ENCODE measurements at regions not wholly inside any gene's neighbourhood (a gene's known extent, or its start where the extent isn't known, plus 50 kb on each side); places are given as distances from the start of the nearest gene placed in this dataset.

DNA sequence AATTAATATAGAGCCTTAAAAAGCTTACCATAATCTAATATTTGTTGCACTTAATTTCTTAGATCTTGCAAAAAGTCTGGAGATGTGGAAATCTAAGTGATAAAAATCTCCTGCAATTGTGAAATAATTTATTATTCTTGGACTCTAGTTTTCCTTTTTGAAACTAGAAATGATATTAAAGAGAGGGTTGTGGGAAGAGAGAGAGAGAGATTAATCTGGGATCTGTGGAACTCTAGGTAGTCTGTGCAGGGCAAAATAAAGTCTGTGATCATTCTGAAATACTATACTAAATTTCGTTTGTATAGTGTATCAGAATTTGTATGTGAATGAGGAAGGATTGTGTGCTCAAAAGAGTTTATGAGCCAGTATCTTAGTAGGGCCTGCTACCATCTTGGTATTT, 692.3 kb downstream of the RWDD3 start:
- TF ChIP-seq, protein P1, sequence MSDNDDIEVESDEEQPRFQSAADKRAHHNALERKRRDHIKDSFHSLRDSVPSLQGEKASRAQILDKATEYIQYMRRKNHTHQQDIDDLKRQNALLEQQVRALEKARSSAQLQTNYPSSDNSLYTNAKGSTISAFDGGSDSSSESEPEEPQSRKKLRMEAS (IDR thresholded peaks at IDR 0.05), result no peak
- TF ChIP-seq, protein P2, sequence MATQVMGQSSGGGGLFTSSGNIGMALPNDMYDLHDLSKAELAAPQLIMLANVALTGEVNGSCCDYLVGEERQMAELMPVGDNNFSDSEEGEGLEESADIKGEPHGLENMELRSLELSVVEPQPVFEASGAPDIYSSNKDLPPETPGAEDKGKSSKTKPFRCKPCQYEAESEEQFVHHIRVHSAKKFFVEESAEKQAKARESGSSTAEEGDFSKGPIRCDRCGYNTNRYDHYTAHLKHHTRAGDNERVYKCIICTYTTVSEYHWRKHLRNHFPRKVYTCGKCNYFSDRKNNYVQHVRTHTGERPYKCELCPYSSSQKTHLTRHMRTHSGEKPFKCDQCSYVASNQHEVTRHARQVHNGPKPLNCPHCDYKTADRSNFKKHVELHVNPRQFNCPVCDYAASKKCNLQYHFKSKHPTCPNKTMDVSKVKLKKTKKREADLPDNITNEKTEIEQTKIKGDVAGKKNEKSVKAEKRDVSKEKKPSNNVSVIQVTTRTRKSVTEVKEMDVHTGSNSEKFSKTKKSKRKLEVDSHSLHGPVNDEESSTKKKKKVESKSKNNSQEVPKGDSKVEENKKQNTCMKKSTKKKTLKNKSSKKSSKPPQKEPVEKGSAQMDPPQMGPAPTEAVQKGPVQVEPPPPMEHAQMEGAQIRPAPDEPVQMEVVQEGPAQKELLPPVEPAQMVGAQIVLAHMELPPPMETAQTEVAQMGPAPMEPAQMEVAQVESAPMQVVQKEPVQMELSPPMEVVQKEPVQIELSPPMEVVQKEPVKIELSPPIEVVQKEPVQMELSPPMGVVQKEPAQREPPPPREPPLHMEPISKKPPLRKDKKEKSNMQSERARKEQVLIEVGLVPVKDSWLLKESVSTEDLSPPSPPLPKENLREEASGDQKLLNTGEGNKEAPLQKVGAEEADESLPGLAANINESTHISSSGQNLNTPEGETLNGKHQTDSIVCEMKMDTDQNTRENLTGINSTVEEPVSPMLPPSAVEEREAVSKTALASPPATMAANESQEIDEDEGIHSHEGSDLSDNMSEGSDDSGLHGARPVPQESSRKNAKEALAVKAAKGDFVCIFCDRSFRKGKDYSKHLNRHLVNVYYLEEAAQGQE (IDR thresholded peaks at IDR 0.05), result no peak
- TF ChIP-seq EGR1 (IDR thresholded peaks at IDR 0.05; ENCODE audit: low read depth in 2 of 2) (no peak), GABPA (IDR thresholded peaks at IDR 0.05 in 1 of 2, conservative IDR thresholded peaks at IDR 0.05 in 1 of 2) (no peak), RXRA (IDR thresholded peaks at IDR 0.05) (no peak), YY1 (IDR thresholded peaks at IDR 0.05) (no peak), HNF4A (conservative IDR thresholded peaks at IDR 0.05) (no peak), FOXA2 (IDR thresholded peaks at IDR 0.05) (no peak), FOXA1 (IDR thresholded peaks at IDR 0.05) (no peak), TAF1 (conservative IDR thresholded peaks at IDR 0.05) (no peak), RAD21 (IDR thresholded peaks at IDR 0.05) (no peak), NR2F2 (IDR thresholded peaks at IDR 0.05) (no peak), SP1 (IDR thresholded peaks at IDR 0.05) (no peak), JUND (IDR thresholded peaks at IDR 0.05) (no peak), HNF4G (IDR thresholded peaks at IDR 0.05) (no peak)
- TF ChIP-seq, protein P3, sequence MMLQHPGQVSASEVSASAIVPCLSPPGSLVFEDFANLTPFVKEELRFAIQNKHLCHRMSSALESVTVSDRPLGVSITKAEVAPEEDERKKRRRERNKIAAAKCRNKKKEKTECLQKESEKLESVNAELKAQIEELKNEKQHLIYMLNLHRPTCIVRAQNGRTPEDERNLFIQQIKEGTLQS (IDR thresholded peaks at IDR 0.05), result no peak
- TF ChIP-seq, protein P4, sequence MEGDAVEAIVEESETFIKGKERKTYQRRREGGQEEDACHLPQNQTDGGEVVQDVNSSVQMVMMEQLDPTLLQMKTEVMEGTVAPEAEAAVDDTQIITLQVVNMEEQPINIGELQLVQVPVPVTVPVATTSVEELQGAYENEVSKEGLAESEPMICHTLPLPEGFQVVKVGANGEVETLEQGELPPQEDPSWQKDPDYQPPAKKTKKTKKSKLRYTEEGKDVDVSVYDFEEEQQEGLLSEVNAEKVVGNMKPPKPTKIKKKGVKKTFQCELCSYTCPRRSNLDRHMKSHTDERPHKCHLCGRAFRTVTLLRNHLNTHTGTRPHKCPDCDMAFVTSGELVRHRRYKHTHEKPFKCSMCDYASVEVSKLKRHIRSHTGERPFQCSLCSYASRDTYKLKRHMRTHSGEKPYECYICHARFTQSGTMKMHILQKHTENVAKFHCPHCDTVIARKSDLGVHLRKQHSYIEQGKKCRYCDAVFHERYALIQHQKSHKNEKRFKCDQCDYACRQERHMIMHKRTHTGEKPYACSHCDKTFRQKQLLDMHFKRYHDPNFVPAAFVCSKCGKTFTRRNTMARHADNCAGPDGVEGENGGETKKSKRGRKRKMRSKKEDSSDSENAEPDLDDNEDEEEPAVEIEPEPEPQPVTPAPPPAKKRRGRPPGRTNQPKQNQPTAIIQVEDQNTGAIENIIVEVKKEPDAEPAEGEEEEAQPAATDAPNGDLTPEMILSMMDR (IDR thresholded peaks at IDR 0.05; ENCODE audit: low read depth, low read length, missing input control), result no peak
- TF ChIP-seq, protein P5, sequence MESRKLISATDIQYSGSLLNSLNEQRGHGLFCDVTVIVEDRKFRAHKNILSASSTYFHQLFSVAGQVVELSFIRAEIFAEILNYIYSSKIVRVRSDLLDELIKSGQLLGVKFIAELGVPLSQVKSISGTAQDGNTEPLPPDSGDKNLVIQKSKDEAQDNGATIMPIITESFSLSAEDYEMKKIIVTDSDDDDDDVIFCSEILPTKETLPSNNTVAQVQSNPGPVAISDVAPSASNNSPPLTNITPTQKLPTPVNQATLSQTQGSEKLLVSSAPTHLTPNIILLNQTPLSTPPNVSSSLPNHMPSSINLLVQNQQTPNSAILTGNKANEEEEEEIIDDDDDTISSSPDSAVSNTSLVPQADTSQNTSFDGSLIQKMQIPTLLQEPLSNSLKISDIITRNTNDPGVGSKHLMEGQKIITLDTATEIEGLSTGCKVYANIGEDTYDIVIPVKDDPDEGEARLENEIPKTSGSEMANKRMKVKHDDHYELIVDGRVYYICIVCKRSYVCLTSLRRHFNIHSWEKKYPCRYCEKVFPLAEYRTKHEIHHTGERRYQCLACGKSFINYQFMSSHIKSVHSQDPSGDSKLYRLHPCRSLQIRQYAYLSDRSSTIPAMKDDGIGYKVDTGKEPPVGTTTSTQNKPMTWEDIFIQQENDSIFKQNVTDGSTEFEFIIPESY (IDR thresholded peaks at IDR 0.05), result no peak

More for the DNA sequence above, 692.3 kb downstream of the RWDD3 start:
- Histone ChIP-seq H3K9me3 (ENCODE audit: control insufficient read depth in 4 of 4, low read length in 3 of 4) (no peaks in the 10 kb centered on the region), H3K4me3 (ENCODE audit: low read depth in 1 of 3, low read length in 3 of 3) (no peak overlapping the region), H3K4me1 (ENCODE audit: control insufficient read depth in 4 of 4, insufficient read depth in 4 of 4, low read length in 3 of 4) (no peaks in the 10 kb centered on the region), H3K27ac (ENCODE audit: low read depth in 1 of 2, low read length in 2 of 2) (no peak overlapping the region), H3K36me3 (ENCODE audit: control insufficient read depth in 4 of 4, insufficient read depth in 3 of 4, low read depth in 1 of 4, low read length in 3 of 4) (no peaks in the 10 kb centered on the region), H3K9ac (ENCODE audit: low read depth in 1 of 2, low read length in 2 of 2) (no peak overlapping the region), H3K27me3 (ENCODE audit: control insufficient read depth in 4 of 4, insufficient read depth in 4 of 4, low read length in 3 of 4) (no peaks in the 10 kb centered on the region)
- no peak for DNase-seq (ENCODE audit: low spot score)
- 54% methylated on average over 1 of the region's 1 CpG for WGBS

All from liver (tissue), 8 donors.